GM23338 (cell line): ENCODE measurements at regions not wholly inside any gene's neighbourhood (a gene's known extent, or its start where the extent isn't known, plus 50 kb on each side); places are given as distances from the start of the nearest gene placed in this dataset.

Experiments used
- ATAC-seq: fragments of 200-7000 bp; cut with Tn5 transposase; 3 replicates; pipeline ENCODE4 v1.9.1; 2020
- DNase-seq: peaks from one replicate; pipeline ENCODE4 v3.0.0-alpha.2; 2015; ENCODE audit warnings: low spot score
- H2AFZ ChIP-seq: fragments of 200-600 bp; sonication (generic); 2 replicates; pipeline ENCODE4 v1.8.0; 2016; ENCODE audit warnings: antibody characterized with exemption, mild to moderate bottlenecking, moderate library complexity
- H3F3A ChIP-seq: fragments of 200-600 bp; sonication (generic); replicated peaks from 2 replicates; pipeline ENCODE4 v1.8.0; 2017; ENCODE audit warnings: antibody characterized with exemption, mixed run types, low read depth
- H3K27ac ChIP-seq: fragments of 200-600 bp; sonication (generic); 2 replicates; pipeline ENCODE4 v1.6.1; 2016; ENCODE audit warnings: low read depth
- H3K27me3 ChIP-seq: fragments of 200-600 bp; sonication (generic); 2 replicates; pipeline ENCODE4 v1.8.0; 2016; ENCODE audit warnings: mild to moderate bottlenecking, mixed run types, moderate library complexity; ENCODE audit not compliant: insufficient read depth
- H3K36me3 ChIP-seq: fragments of 200-600 bp; sonication (generic); 2 replicates; pipeline ENCODE4 v1.8.0; 2016; ENCODE audit warnings: mild to moderate bottlenecking; ENCODE audit not compliant: insufficient read depth
- H3K4me1 ChIP-seq: fragments of 200-600 bp; sonication (generic); 2 replicates; pipeline ENCODE4 v1.8.0; 2016; ENCODE audit warnings: mild to moderate bottlenecking, moderate library complexity; ENCODE audit not compliant: insufficient read depth
- H3K4me2 ChIP-seq: fragments of 200-600 bp; sonication (generic); 2 replicates; pipeline ENCODE4 v1.7.1; 2017; ENCODE audit warnings: mixed run types
- H3K4me3 ChIP-seq: fragments of 200-600 bp; sonication (generic); 2 replicates; pipeline ENCODE4 v1.6.1; 2016; ENCODE audit warnings: mixed run types
- H3K79me2 ChIP-seq: fragments of 200-600 bp; sonication (generic); replicated peaks from 2 replicates; pipeline ENCODE4 v1.8.0; 2017; ENCODE audit warnings: mild to moderate bottlenecking; ENCODE audit not compliant: insufficient read depth
- H3K9me2 ChIP-seq: fragments of 200-600 bp; sonication (generic); 2 replicates; pipeline ENCODE4 v1.8.0; 2017; ENCODE audit not compliant: insufficient read depth
- H4K20me1 ChIP-seq: fragments of 200-600 bp; sonication (generic); replicated peaks from 2 replicates; pipeline ENCODE4 v1.8.0; 2017; ENCODE audit warnings: mild to moderate bottlenecking; ENCODE audit not compliant: insufficient read depth
- H3K27ac Mint-ChIP-seq: 2 replicates; pipeline ENCODE4 v1.8.0; 2020; ENCODE audit warnings: inconsistent platforms, mild to moderate bottlenecking, moderate library complexity, mixed read lengths
- H3K27me3 Mint-ChIP-seq: 3 replicates; pipeline ENCODE4 v1.8.0; 2022; ENCODE audit warnings: low read depth, mild to moderate bottlenecking, moderate library complexity, mixed read lengths, inconsistent platforms; ENCODE audit not compliant: insufficient read depth, poor library complexity
- H3K36me3 Mint-ChIP-seq: 3 replicates; pipeline ENCODE4 v1.8.0; 2021; ENCODE audit warnings: low read depth, mild to moderate bottlenecking, inconsistent platforms, moderate library complexity, mixed read lengths
- H3K4me1 Mint-ChIP-seq: 3 replicates; pipeline ENCODE4 v1.8.0; 2020; ENCODE audit warnings: mild to moderate bottlenecking, inconsistent platforms, mixed read lengths
- H3K4me3 Mint-ChIP-seq: 3 replicates; pipeline ENCODE4 v1.8.0; 2021; ENCODE audit warnings: moderate library complexity, mild to moderate bottlenecking, inconsistent platforms, mixed read lengths
- H3K9me3 Mint-ChIP-seq: 3 replicates; pipeline ENCODE4 v1.8.0; 2020; ENCODE audit warnings: moderate library complexity, mild to moderate bottlenecking, inconsistent platforms, mixed read lengths
- CREB1 ChIP-seq: fragments of 250-450 bp; sonication (Bioruptor Pico); IDR thresholded peaks from 2 replicates; pipeline ENCODE4 v1.5.0; 2020; ENCODE audit warnings: low read depth, mild to moderate bottlenecking, moderate library complexity
- EZH2 ChIP-seq: fragments of 200-600 bp; sonication (generic); IDR thresholded peaks from one replicate; pipeline ENCODE4 v1.8.0; 2017; ENCODE audit warnings: antibody characterized with exemption, mild to moderate bottlenecking, low read depth; ENCODE audit not compliant: unreplicated experiment
- EZH2phosphoT487 ChIP-seq: fragments of 200-600 bp; sonication (generic); IDR thresholded peaks from one replicate; pipeline ENCODE4 v1.8.1; 2018; ENCODE audit warnings: antibody characterized with exemption; ENCODE audit not compliant: unreplicated experiment
- JUNB ChIP-seq: IDR thresholded peaks from one replicate; pipeline ENCODE4 v1.6.1; 2016; ENCODE audit warnings: antibody characterized with exemption; ENCODE audit not compliant: unreplicated experiment
- STAT1 ChIP-seq: IDR thresholded peaks from one replicate; pipeline ENCODE4 v1.6.1; 2016; ENCODE audit warnings: antibody characterized with exemption; ENCODE audit not compliant: unreplicated experiment
- ZNF114 ChIP-seq: fragments of 250-450 bp; sonication (Bioruptor Pico); IDR thresholded peaks from 2 replicates; pipeline ENCODE4 v1.5.0; 2020; ENCODE audit warnings: mild to moderate bottlenecking, moderate library complexity
- ZNF331 ChIP-seq: fragments of 250-450 bp; sonication (Bioruptor Pico); IDR thresholded peaks from 2 replicates; pipeline ENCODE4 v1.5.0; 2020; ENCODE audit warnings: low read depth, mild to moderate bottlenecking, moderate library complexity
- TF ChIP-seq, protein P1 (sequence below): IDR thresholded peaks from 2 replicates; pipeline ENCODE4 v1.6.1; 2016; ENCODE audit warnings: antibody characterized with exemption
- TF ChIP-seq, protein P2 (sequence below), 2 experiments: fragments of 200-600 bp in 1 of 2; sonication (generic) in 1 of 2; conservative IDR thresholded peaks; 2 replicates each; pipeline versions ENCODE4 v1.5.1 to v1.6.1; 2016 to 2017; ENCODE audit warnings: antibody characterized with exemption in 2 of 2, low read depth in 2 of 2, mild to moderate bottlenecking in 2 of 2, moderate library complexity in 1 of 2
- TF ChIP-seq, protein P3 (sequence below): IDR thresholded peaks from one replicate; pipeline ENCODE4 v1.6.1; 2018; ENCODE audit warnings: antibody characterized with exemption; ENCODE audit not compliant: unreplicated experiment

DNA sequence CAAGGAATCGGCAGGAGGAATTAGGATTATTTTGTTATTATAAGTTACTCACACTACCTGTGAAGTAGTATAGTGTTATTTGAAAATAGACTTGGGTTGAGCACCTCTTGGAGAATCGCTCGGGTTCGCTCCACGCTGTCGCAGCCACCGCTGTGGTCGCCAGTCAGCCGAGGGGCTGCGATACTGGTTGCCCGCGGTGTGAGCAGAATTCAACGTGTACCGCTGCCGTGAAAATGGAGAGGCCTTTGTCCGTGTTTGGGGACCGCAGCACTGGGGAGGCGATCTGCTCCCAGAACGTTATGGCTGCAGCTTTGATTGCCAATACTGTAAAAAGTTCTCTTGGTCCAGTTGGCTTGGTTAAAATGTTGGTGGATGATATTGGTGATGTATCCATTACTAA is 117.2 kb downstream of the C7orf25 start (continued):
- TF ChIP-seq, protein P1, sequence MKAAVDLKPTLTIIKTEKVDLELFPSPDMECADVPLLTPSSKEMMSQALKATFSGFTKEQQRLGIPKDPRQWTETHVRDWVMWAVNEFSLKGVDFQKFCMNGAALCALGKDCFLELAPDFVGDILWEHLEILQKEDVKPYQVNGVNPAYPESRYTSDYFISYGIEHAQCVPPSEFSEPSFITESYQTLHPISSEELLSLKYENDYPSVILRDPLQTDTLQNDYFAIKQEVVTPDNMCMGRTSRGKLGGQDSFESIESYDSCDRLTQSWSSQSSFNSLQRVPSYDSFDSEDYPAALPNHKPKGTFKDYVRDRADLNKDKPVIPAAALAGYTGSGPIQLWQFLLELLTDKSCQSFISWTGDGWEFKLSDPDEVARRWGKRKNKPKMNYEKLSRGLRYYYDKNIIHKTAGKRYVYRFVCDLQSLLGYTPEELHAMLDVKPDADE = no peak
- no peak for TF ChIP-seq ZNF114 (CRISPR knock-in tag)
- no peak for TF ChIP-seq JUNB
- TF ChIP-seq, protein P2, sequence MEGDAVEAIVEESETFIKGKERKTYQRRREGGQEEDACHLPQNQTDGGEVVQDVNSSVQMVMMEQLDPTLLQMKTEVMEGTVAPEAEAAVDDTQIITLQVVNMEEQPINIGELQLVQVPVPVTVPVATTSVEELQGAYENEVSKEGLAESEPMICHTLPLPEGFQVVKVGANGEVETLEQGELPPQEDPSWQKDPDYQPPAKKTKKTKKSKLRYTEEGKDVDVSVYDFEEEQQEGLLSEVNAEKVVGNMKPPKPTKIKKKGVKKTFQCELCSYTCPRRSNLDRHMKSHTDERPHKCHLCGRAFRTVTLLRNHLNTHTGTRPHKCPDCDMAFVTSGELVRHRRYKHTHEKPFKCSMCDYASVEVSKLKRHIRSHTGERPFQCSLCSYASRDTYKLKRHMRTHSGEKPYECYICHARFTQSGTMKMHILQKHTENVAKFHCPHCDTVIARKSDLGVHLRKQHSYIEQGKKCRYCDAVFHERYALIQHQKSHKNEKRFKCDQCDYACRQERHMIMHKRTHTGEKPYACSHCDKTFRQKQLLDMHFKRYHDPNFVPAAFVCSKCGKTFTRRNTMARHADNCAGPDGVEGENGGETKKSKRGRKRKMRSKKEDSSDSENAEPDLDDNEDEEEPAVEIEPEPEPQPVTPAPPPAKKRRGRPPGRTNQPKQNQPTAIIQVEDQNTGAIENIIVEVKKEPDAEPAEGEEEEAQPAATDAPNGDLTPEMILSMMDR (conservative IDR thresholded peaks at IDR 0.05; ENCODE audit: low read depth in 2 of 2) = no peak

DNA sequence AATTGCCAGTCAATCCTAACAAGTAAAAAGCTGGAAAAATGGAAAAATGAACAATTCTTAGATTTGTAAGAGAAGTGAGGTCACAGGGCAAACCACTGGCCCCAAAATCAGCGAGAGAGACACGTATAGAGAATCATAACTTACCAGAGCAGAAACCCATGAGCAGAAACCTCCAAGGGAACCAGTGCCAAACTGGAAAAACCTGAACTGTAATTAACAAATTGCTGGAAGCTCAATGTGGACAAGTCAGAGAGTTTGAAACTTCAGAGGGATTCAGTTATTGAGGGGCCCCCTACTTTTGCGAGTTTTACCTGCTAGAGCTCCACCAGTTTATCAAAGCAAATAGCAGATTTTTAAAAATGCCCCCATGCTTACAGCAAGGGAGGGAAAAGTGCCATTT is 119.0 kb downstream of the C7orf25 start:
- Mint-ChIP-seq H3K9me3 (no peaks in the 10 kb centered on the region), H3K27me3 (no peaks in the 10 kb centered on the region), H3K4me3 (no peak overlapping the region), H3K36me3 (peaks cover 3% of the 10 kb centered on the region; the same call in 1 of the 3 replicates), H3K27ac (no peak overlapping the region), H3K4me1 (peaks cover 8% of the 10 kb centered on the region; the same call in 2 of the 3 replicates)
- H2AFZ ChIP-seq = peak overlapping the region; percentile 76
- no peaks in the 10 kb centered on the region for H4K20me1 ChIP-seq
- no peaks in the 10 kb centered on the region for H3K79me2 ChIP-seq
- H3F3A ChIP-seq = no peaks in the 10 kb centered on the region
- no peaks in the 10 kb centered on the region for H3K27me3 ChIP-seq
- peaks cover 4% of the 10 kb centered on the region for H3K4me1 ChIP-seq
- ATAC-seq = no peak
- peaks cover 9% of the 10 kb centered on the region; the same call in 1 of the 2 replicates for H3K9me2 ChIP-seq
- H3K4me3 ChIP-seq = no peak overlapping the region
- no peak overlapping the region for H3K4me2 ChIP-seq
- H3K27ac ChIP-seq = no peak overlapping the region
- H3K36me3 ChIP-seq = no peaks in the 10 kb centered on the region
- no peak for DNase-seq
- TF ChIP-seq EZH2phosphoT487 = no peak
- TF ChIP-seq STAT1 = no peak
- TF ChIP-seq EZH2 = no peak
- TF ChIP-seq ZNF331 (CRISPR knock-in tag) = no peak
- TF ChIP-seq, protein P2 (conservative IDR thresholded peaks at IDR 0.05; ENCODE audit: low read depth in 2 of 2) = no peak
- TF ChIP-seq, protein P3, sequence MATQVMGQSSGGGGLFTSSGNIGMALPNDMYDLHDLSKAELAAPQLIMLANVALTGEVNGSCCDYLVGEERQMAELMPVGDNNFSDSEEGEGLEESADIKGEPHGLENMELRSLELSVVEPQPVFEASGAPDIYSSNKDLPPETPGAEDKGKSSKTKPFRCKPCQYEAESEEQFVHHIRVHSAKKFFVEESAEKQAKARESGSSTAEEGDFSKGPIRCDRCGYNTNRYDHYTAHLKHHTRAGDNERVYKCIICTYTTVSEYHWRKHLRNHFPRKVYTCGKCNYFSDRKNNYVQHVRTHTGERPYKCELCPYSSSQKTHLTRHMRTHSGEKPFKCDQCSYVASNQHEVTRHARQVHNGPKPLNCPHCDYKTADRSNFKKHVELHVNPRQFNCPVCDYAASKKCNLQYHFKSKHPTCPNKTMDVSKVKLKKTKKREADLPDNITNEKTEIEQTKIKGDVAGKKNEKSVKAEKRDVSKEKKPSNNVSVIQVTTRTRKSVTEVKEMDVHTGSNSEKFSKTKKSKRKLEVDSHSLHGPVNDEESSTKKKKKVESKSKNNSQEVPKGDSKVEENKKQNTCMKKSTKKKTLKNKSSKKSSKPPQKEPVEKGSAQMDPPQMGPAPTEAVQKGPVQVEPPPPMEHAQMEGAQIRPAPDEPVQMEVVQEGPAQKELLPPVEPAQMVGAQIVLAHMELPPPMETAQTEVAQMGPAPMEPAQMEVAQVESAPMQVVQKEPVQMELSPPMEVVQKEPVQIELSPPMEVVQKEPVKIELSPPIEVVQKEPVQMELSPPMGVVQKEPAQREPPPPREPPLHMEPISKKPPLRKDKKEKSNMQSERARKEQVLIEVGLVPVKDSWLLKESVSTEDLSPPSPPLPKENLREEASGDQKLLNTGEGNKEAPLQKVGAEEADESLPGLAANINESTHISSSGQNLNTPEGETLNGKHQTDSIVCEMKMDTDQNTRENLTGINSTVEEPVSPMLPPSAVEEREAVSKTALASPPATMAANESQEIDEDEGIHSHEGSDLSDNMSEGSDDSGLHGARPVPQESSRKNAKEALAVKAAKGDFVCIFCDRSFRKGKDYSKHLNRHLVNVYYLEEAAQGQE = no peak
- no peak for TF ChIP-seq JUNB
- no peak for TF ChIP-seq CREB1 (CRISPR knock-in tag)
- TF ChIP-seq, protein P1 = no peak
